ENCODE measurements at regions not wholly inside any gene's neighbourhood (a gene's known extent, or its start where the extent isn't known, plus 50 kb on each side); places are given as distances from the start of the nearest gene placed in this dataset.

GRCh38 chr9:119827126-119827525, 457.9 kb upstream of the BRINP1 start:
- no peak overlapping the region for H3K4me3 ChIP-seq (ENCODE audit: extremely low read depth, insufficient read depth, low read length, poor library complexity, severe bottlenecking)
- H3K27ac ChIP-seq (ENCODE audit: low read depth, low read length, severe bottlenecking): no peak overlapping the region
- no peaks in the 10 kb centered on the region for H3K9me3 ChIP-seq (ENCODE audit: control insufficient read depth, low read length)
- WGBS, 2 experiments (ENCODE audit: insufficient coverage in 2 of 2): 91% methylated on average over 1 of the region's 4 CpGs; no CpG with 5 or more reads in 1 of the 2 experiments
- H3K4me1 ChIP-seq (ENCODE audit: control insufficient read depth, insufficient read depth, low read length, poor library complexity, severe bottlenecking): no peaks in the 10 kb centered on the region
- no peaks in the 10 kb centered on the region for H3K36me3 ChIP-seq (ENCODE audit: control insufficient read depth, insufficient read depth, low read length)

- Histone ChIP-seq H3K27ac (ENCODE audit: low read depth, low read length, severe bottlenecking) (no peak overlapping the region), H3K36me3 (ENCODE audit: control insufficient read depth, insufficient read depth, low read length) (no peaks in the 10 kb centered on the region), H3K9me3 (ENCODE audit: control insufficient read depth, low read length) (no peaks in the 10 kb centered on the region), H3K4me3 (ENCODE audit: extremely low read depth, insufficient read depth, low read length, poor library complexity, severe bottlenecking) (no peak overlapping the region), H3K4me1 (ENCODE audit: control insufficient read depth, insufficient read depth, low read length, poor library complexity, severe bottlenecking) (no peaks in the 10 kb centered on the region)
- WGBS, 2 experiments (ENCODE audit: insufficient coverage in 2 of 2): 90 to 91% methylated on average over 4 of the region's 5 CpGs
Measured at GRCh38 chr9:119818726-119819435, 449.6 kb upstream of the BRINP1 start.

- no peak overlapping the region for H3K4me3 ChIP-seq (ENCODE audit: extremely low read depth, insufficient read depth, low read length, poor library complexity, severe bottlenecking)
- WGBS, 2 experiments (ENCODE audit: insufficient coverage in 2 of 2): 76 to 77% methylated on average over 7 to 8 of the region's 9 CpGs
Measured at GRCh38 chr9:119810645-119811429, 441.6 kb upstream of the BRINP1 start.

GRCh38 chr9:119803679-119804078, 434.4 kb upstream of the BRINP1 start:
- H3K27ac ChIP-seq (ENCODE audit: low read depth, low read length, severe bottlenecking): no peak overlapping the region
- 67 to 80% methylated on average over 1 of the region's 1 CpG for WGBS, 2 experiments (ENCODE audit: insufficient coverage in 2 of 2)
- H3K4me1 ChIP-seq (ENCODE audit: control insufficient read depth, insufficient read depth, low read length, poor library complexity, severe bottlenecking): no peaks in the 10 kb centered on the region
- no peak overlapping the region for H3K4me3 ChIP-seq (ENCODE audit: extremely low read depth, insufficient read depth, low read length, poor library complexity, severe bottlenecking)
- H3K9me3 ChIP-seq (ENCODE audit: control insufficient read depth, low read length): no peaks in the 10 kb centered on the region
- no peaks in the 10 kb centered on the region for H3K36me3 ChIP-seq (ENCODE audit: control insufficient read depth, insufficient read depth, low read length)

More at GRCh38 chr9:119810645-119811429, 441.6 kb upstream of the BRINP1 start:
- peaks cover 5% of the 10 kb centered on the region for H3K4me1 ChIP-seq (ENCODE audit: control insufficient read depth, insufficient read depth, low read length, poor library complexity, severe bottlenecking)
- no peak overlapping the region for H3K27ac ChIP-seq (ENCODE audit: low read depth, low read length, severe bottlenecking)
- H3K9me3 ChIP-seq (ENCODE audit: control insufficient read depth, low read length): no peaks in the 10 kb centered on the region
- H3K36me3 ChIP-seq (ENCODE audit: control insufficient read depth, insufficient read depth, low read length): no peaks in the 10 kb centered on the region

- WGBS, 2 experiments (ENCODE audit: insufficient coverage in 2 of 2): 55 to 83% methylated on average over 4 to 6 of the region's 6 CpGs
- Histone ChIP-seq H3K4me3 (ENCODE audit: extremely low read depth, insufficient read depth, low read length, poor library complexity, severe bottlenecking) (no peak overlapping the region), H3K36me3 (ENCODE audit: control insufficient read depth, insufficient read depth, low read length) (no peaks in the 10 kb centered on the region), H3K9me3 (ENCODE audit: control insufficient read depth, low read length) (no peaks in the 10 kb centered on the region), H3K4me1 (ENCODE audit: control insufficient read depth, insufficient read depth, low read length, poor library complexity, severe bottlenecking) (no peaks in the 10 kb centered on the region), H3K27ac (ENCODE audit: low read depth, low read length, severe bottlenecking) (no peak overlapping the region)
Measured at GRCh38 chr9:119802621-119803020, 433.4 kb upstream of the BRINP1 start.

- Histone ChIP-seq H3K36me3 (ENCODE audit: control insufficient read depth, insufficient read depth, low read length) (no peaks in the 10 kb centered on the region), H3K4me1 (ENCODE audit: control insufficient read depth, insufficient read depth, low read length, poor library complexity, severe bottlenecking) (no peaks in the 10 kb centered on the region), H3K4me3 (ENCODE audit: extremely low read depth, insufficient read depth, low read length, poor library complexity, severe bottlenecking) (no peak overlapping the region), H3K27ac (ENCODE audit: low read depth, low read length, severe bottlenecking) (no peak overlapping the region), H3K9me3 (ENCODE audit: control insufficient read depth, low read length) (no peaks in the 10 kb centered on the region)
- 71 to 83% methylated on average over 2 of the region's 3 CpGs for WGBS, 2 experiments (ENCODE audit: insufficient coverage in 2 of 2)
Measured at GRCh38 chr9:119802133-119802532, 432.9 kb upstream of the BRINP1 start.

- Histone ChIP-seq H3K36me3 (ENCODE audit: control insufficient read depth, insufficient read depth, low read length) (no peaks in the 10 kb centered on the region), H3K4me1 (ENCODE audit: control insufficient read depth, insufficient read depth, low read length, poor library complexity, severe bottlenecking) (no peaks in the 10 kb centered on the region), H3K4me3 (ENCODE audit: extremely low read depth, insufficient read depth, low read length, poor library complexity, severe bottlenecking) (no peak overlapping the region), H3K9me3 (ENCODE audit: control insufficient read depth, low read length) (no peaks in the 10 kb centered on the region), H3K27ac (ENCODE audit: low read depth, low read length, severe bottlenecking) (no peak overlapping the region)
- WGBS, 2 experiments (ENCODE audit: insufficient coverage in 2 of 2): 82 to 100% methylated on average over 2 to 4 of the region's 4 CpGs
Measured at GRCh38 chr9:119801311-119801710, 432.1 kb upstream of the BRINP1 start.

GRCh38 chr9:119795395-119795794, 426.2 kb upstream of the BRINP1 start:
- H3K27ac ChIP-seq (ENCODE audit: low read depth, low read length, severe bottlenecking): no peak overlapping the region
- WGBS, 2 experiments (ENCODE audit: insufficient coverage in 2 of 2): 90 to 100% methylated on average over 1 to 2 of the region's 3 CpGs

GRCh38 chr9:119794836-119795235, 425.6 kb upstream of the BRINP1 start:
- H3K4me3 ChIP-seq (ENCODE audit: extremely low read depth, insufficient read depth, low read length, poor library complexity, severe bottlenecking): no peak overlapping the region

More at GRCh38 chr9:119795395-119795794, 426.2 kb upstream of the BRINP1 start:
- Histone ChIP-seq H3K9me3 (ENCODE audit: control insufficient read depth, low read length) (no peaks in the 10 kb centered on the region), H3K4me1 (ENCODE audit: control insufficient read depth, insufficient read depth, low read length, poor library complexity, severe bottlenecking) (no peaks in the 10 kb centered on the region), H3K36me3 (ENCODE audit: control insufficient read depth, insufficient read depth, low read length) (no peaks in the 10 kb centered on the region), H3K4me3 (ENCODE audit: extremely low read depth, insufficient read depth, low read length, poor library complexity, severe bottlenecking) (no peak overlapping the region)

GRCh38 chr9:119793218-119793617, 424.0 kb upstream of the BRINP1 start:
- no peaks in the 10 kb centered on the region for H3K4me1 ChIP-seq (ENCODE audit: control insufficient read depth, insufficient read depth, low read length, poor library complexity, severe bottlenecking)
- H3K27ac ChIP-seq (ENCODE audit: low read depth, low read length, severe bottlenecking): no peak overlapping the region
- no peak overlapping the region for H3K4me3 ChIP-seq (ENCODE audit: extremely low read depth, insufficient read depth, low read length, poor library complexity, severe bottlenecking)
- H3K36me3 ChIP-seq (ENCODE audit: control insufficient read depth, insufficient read depth, low read length): no peaks in the 10 kb centered on the region
- 91 to 100% methylated on average over 2 to 3 of the region's 3 CpGs for WGBS, 2 experiments (ENCODE audit: insufficient coverage in 2 of 2)
- no peaks in the 10 kb centered on the region for H3K9me3 ChIP-seq (ENCODE audit: control insufficient read depth, low read length)

More at GRCh38 chr9:119794836-119795235, 425.6 kb upstream of the BRINP1 start:
- Histone ChIP-seq H3K36me3 (ENCODE audit: control insufficient read depth, insufficient read depth, low read length) (no peaks in the 10 kb centered on the region), H3K4me1 (ENCODE audit: control insufficient read depth, insufficient read depth, low read length, poor library complexity, severe bottlenecking) (no peaks in the 10 kb centered on the region), H3K27ac (ENCODE audit: low read depth, low read length, severe bottlenecking) (no peak overlapping the region), H3K9me3 (ENCODE audit: control insufficient read depth, low read length) (no peaks in the 10 kb centered on the region)
- no CpG with 5 or more reads among the region's 6 CpGs for WGBS, 2 experiments (ENCODE audit: insufficient coverage in 2 of 2)

- WGBS, 2 experiments (ENCODE audit: insufficient coverage in 2 of 2): 75 to 77% methylated on average over 2 of the region's 3 CpGs
- no peaks in the 10 kb centered on the region for H3K36me3 ChIP-seq (ENCODE audit: control insufficient read depth, insufficient read depth, low read length)
- no peak overlapping the region for H3K27ac ChIP-seq (ENCODE audit: low read depth, low read length, severe bottlenecking)
- no peak overlapping the region for H3K4me3 ChIP-seq (ENCODE audit: extremely low read depth, insufficient read depth, low read length, poor library complexity, severe bottlenecking)
- no peaks in the 10 kb centered on the region for H3K9me3 ChIP-seq (ENCODE audit: control insufficient read depth, low read length)
- no peaks in the 10 kb centered on the region for H3K4me1 ChIP-seq (ENCODE audit: control insufficient read depth, insufficient read depth, low read length, poor library complexity, severe bottlenecking)
Measured at GRCh38 chr9:119792242-119792641, 423.0 kb upstream of the BRINP1 start.

Measured in mesodermal cell (in vitro differentiated cells).